ENCODE measurements at regions not wholly inside any gene's neighbourhood (a gene's known extent, or its start where the extent isn't known, plus 50 kb on each side); places are given as distances from the start of the nearest gene placed in this dataset.
"Not testable (repeated sequence)": the region's sequence is repeated elsewhere in the genome, so short reads cannot be mapped to it uniquely, and the experiment has no call there.

DNA sequence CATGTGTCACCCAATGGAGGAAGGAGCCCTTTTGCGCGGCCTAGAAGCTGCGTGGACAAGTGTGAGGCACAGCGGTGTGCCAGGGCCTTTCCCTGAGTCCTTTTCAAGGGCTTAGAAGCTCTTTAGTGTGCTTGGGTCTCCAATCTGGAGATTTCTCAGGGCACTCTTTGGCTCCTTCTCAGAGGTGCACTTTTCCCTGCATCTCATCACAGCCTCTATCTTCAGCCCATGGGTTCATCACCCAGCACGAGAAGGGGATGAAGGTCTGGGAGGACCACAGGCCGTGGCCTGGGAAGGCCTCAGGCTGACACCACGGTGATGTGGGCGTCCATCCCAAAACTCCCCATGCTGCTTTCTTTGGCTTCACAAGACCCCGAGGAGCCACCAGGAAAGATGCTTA lies 233.4 kb downstream of the TEX36 start:
- DNase-seq: no peak

DNA sequence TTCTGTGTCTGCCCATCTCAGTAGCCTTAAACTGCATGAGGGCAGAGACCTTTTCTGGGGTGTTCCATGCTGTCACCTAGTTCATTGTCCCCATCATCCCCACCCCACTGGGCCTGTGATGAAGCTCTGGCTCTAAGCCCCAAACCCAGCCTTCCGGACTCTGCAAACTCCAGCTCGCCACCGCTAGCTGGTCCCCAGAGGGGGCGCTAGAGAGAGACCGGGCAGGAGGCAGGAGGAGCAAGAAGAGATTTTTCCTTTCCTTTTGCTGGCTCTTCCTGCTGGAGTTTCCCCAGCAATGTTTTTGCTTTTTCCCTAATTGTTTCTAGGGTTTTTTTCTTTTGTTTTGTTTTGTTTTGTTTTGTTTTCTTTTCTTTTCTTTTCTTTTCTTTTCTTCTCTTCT lies 234.4 kb downstream of the TEX36 start:
- no peak for DNase-seq

DNA sequence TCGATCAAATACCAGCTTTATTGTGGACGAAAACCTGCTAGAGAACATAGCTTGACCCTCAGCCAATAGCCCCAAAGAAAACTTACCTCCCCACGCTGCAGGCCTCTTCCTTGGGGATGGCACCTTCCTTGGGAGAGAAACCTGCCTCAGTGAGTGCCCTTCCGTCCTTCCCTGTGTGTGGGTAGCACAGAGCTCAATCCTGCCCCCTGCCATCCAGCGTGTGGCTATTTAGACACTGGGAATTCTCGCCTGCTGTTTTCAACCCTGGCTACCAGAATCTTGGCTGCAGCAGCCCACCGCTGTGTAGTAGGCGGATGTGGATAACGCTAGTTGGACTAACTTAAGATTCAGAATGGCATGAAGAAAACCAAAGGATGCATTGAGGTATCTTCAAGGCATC lies 238.2 kb downstream of the TEX36 start:
- DNase-seq: no peak

DNA sequence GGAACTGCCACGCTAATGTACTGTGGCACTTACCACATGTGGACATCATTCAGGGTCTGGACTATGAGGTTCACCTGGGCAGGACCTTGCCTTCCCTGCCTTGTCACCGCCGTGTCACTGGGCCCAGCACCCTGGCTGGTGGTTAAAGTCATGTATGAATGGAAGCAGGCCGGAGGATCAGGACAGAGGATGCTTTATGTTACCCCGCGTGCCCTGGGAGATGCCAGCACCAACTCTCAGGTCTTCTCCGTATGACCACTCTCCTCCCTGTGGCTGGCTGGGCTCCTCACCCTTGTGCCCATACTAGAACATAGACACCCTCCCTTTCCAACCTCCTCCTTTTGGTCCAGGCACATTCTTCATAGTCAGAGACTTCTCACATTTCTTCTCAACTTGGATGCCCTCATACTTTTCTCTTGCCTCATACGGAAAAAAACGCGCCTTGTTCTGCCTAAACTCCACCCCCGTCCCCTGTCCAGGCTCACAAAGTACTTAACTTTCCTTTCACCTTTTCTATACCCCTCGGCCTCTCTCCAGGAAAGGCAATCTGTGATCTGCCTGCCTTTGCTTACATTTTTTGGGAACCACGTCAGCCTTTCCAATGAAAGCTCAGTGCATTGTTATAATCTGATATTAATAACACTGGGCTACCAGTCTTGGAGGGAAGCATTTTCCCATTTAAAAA lies 240.0 kb downstream of the TEX36 start:
- DNase-seq: no peak

DNA sequence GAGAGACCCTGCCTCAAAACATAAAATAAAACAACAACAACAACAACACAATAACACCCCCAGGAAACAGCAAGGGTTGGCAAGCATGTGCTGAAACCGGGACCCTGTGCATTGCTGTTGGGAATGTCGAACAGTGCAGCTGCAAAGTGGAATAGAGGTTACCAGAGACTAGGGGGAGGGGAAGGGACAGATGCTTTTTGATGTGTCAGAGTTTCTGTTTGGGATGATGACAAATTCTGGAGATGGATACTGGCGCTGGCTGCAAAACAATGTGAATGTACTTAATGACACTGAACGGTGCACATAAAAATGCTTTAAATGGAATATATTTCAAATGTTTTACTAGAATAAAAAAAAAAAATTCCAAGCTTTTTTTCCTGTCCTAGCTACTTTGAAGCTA lies 241.8 kb downstream of the TEX36 start:
- no peak for DNase-seq

DNA sequence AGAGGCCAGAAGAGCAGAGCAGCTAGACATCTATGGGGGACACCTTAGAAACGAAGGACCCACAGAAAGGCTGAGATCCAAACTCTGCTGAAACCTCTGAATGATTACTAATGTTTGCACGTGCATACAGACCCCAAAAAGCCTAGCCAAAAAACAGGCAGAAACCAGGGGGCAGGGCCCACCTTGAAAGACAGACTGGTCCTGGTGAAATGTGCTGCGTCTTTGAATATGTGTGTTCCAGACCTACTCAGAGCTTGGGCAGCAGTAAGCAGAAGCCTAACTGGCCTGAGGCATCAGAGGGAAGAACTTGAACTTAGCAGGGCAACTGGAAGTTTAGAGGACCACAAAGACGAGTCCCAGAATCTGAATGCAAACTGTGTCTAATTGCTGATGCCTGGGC lies 251.8 kb downstream of the TEX36 start:
- no peak for DNase-seq

DNA sequence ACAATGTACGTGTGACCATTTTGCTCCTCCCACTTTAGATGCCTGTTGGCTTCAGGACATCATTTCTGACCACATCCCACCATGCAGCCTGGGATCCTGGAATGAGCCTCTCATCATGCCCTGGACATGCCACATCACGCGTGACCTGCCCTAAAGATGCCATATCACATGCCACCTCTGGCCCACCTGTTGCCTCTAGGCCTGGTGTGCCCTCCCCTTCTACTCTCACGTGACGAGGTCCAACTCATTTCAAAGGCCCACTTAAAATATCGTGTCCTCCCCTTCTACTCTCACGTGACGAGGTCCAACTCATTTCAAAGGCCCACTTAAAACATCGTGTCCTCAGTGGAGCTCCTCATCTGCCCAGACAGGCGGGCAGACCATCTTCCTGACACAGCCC lies 254.9 kb downstream of the TEX36 start:
- no peak for DNase-seq

DNA sequence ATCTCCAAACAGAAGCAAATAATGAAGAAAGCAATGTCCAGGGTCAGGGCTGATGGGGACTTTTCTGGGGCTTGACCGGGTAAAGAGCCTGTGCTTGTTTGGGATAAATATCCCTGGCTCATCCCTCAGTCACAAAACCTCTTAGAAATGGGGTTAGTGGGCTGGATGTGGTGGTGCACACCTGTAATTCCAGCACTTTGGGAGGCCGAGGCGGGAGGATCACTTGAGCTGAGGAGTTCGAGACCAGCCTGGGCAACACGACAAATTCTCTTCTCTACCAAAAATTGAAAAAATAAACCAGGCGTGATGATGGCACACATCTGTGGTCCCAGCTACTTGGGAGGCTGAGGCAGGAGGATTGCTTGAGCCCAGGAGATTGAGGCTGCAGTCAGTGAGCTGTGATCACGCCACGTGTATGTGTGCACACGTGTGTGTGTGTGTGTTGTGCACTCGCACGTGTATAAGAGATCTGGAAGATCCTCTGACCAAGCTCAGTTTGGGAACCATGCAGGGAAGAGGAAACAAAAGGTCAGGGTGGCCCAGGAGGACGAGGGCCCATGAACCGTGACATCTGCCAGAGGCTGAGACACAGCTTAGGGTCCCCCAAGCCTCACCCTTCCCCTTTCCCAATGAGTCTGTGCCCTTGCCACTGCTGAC lies 258.6 kb downstream of the TEX36 start:
- no peak for DNase-seq

DNA sequence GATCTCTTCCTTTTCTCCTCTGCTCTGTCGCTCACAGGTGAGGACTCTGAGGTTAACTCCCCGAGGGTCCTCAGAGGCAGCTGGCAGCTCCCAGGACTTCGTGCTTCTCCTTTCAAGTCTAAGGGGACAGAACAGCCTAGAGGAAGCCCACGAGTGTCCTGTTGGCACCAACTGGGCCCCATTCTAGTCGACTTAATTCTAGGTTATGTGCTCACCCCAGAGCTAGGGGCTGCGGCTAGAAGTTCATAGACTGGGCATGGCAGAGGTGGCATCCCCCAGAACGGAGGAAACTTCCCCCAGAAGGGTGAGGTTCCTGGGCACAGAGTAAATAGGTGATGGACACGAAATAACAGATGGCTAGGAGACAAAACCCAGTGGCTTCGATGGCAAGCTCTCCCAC lies 259.4 kb downstream of the TEX36 start:
- no peak for DNase-seq

DNA sequence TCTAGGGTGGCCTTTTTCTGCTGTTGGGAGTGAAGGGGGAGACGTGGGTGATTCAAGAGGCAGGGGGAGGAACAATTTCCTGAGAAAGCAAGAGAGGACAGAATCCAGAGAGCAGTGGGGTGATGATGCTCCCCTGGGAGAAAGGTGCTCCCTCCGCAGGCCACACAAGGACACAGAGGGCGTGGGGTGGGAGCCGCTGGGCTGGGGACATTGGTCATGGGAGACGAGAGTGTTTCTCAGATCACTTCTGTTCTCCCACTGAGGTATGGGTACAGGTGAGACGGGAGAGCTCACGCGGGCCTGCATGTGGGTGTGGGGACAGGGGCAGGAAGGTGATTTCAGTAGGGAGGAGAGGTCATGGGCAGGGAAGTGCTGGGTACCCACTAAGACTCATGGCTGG lies 259.5 kb upstream of the CTBP2 start:
- no peak for DNase-seq

DNA sequence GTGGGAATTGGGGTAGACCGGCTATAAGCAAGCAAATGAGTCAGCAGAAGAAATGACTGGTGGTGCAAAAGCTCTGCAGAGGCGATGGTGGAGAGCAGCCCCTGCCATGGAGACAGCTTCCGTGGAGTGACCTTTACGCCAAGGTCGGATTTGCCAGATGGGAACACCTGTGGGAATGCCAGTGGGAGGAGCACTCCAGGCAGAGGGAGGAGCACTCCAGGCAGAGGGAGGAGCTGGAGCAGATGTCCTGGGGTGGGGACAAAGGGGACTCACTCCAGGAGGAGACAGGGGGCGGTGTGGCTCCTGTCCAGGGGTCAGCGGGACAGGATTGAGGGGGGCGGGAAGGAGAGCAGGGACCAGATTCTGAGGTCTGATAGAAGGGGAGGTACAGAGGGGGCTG lies 258.8 kb upstream of the CTBP2 start:
- no peak for DNase-seq

DNA sequence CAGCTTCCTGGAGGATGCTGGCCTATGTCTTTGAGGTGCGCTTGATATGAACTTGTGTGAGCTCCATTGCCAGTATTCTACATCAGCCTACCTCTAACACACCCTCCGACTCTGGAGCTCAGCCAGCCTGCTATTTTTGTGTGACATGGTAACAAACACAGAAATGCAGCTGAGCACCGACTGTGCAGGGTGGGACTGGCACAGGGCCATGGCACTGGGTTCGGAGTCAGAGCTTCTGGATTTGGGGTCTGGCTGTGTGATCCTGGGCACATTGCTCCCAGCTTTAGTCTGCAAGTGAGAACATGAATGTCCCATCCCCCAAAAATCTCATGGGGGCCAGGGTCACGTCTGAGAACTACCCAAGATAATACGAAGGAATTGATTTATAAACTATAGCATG lies 257.2 kb upstream of the CTBP2 start:
- DNase-seq: no peak

DNA sequence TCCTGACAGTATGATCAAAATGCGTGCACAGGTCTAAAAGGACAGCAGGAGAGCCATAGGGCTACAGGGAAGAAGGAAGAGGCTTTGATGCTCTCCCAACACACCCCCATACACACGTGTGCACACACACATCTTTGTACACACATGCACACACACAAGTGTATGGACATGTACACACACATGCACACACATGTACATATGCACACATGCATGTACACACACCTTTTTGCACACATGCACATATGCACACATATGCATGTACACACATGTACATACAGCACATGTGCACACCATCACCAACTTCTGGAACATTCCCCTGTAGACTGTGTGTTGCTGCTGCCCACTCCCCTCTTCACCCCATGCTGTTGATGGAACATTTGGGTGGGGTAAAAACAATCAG lies 255.6 kb upstream of the CTBP2 start:
- no peak for DNase-seq

DNA sequence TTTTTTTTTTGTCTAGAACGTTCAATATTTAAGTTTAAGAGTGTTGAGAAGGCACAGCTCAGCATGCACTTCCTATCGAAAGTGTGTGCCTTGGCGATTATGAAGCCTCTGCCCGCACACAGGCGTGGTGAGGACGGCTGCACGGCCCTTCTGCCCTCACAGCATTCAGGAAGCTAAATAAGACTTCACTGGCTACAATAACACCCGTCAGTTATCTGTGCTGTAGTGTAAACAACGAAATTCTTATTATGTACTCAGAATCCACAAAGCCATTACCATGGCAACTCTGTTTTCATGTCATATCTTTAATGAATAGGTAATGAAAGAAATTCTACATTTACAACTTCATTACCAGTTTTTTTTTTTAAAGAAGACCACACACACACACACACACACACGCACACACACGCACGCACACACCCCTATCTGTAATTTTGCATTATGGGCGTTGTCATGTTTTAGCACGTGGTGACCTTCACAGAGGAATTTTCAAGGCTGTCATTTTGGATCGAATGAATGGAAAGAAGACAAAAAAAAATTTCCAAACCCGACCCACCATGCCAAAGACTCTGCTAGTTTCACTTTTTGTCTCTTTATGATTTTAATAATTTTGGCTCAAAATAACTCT lies 254.8 kb upstream of the CTBP2 start:
- DNase-seq: no peak

DNA sequence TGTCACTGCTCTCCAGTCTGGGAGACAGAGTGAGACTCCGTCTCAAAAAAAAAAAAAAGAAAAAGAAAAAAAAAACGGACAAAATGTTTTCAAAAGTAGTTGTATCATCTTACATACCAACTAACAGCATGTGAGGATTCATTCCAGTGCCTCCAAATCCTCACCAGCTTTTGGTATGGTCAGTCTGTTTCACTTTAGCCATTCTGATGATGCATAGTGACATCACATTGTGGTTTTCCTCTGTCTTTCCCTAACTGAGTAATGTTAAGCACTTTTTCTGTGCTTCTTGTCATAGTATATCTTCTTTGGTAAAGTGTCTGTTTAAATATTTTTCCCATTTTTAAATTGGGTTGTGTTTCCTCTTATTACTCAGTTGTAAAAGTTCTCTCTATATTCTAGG lies 251.4 kb upstream of the CTBP2 start:
- no peak for DNase-seq

DNA sequence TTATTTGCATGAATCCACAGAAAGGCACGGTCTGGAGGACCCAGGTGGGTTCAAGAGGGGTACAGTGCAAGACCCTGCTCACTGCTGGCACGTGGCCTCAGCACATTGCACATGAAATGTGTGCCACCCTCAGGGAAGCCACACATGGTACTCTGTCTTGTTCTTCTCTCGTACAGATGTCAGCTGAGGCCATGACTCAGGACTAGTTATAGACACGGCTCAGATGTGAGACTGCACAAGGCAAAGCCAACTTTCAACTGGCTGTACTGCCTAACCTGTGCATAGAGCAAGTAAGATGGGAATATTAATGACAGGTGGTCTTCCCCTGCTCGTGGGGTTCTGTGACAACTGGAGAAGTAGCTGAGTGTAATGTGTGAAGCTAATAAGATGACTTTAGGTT lies 249.4 kb upstream of the CTBP2 start:
- DNase-seq: no peak

DNA sequence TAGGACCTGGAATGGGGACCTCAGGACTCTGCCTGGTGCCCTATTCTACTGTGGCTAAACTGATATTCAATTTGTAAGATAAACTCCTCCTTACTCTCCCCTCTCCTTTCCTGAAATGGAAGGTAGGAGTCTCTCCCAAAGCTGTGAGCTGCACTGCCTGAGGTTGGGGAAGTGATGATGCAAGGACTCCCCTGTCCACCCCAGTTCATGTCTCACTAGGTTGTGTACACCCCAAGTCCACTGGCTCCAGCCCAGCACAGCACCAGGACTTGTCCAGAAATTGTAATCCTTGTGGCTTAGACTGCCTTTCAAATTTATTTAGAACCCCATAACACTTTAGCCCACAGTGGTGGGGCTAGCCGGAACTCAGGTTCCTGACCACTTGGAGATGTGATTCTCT lies 247.2 kb upstream of the CTBP2 start:
- no peak for DNase-seq

DNA sequence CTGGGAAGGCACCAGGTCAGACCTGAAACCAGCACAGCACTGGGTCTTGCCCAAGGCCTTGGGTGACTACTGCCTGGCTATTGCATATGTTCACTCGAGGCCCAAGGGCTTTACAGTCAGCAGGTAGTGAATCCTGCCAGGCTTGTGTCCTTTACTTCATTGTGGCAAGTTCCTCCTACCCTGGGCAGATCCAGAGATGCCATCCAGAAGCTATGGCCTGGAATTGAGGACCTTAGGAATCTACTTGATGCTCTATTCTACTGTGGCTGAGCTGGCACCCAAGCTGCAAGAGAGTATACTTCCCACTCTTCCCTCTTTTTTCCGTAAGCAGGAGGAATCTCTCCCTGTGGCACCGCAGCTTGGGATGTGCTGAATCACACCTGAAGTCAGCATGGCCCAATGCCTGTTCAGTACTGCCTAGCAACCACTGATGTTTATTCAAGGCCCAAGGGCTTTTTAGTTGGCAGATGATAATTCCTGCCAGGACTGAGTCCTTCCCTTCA lies 246.7 kb upstream of the CTBP2 start:
- DNase-seq: no peak

DNA sequence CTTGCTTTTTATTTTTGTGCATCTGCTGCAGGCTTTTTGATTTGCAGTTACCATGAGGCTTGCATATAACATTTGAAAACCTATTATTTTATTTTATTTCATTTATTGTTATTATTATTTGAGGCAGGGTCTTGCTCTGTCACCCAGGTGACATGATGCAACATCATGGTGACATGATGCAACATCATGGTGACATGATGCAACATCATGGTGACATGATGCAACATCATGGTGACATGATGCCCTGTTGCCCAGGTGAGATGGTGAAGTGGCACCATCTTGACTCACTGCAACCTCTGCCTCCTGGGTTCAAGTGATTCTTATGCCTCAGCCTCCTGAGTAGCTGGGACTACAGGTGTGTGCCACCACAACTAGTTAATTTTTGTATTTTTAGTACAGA lies 244.5 kb upstream of the CTBP2 start:
- not testable (repeated sequence) for DNase-seq

DNA sequence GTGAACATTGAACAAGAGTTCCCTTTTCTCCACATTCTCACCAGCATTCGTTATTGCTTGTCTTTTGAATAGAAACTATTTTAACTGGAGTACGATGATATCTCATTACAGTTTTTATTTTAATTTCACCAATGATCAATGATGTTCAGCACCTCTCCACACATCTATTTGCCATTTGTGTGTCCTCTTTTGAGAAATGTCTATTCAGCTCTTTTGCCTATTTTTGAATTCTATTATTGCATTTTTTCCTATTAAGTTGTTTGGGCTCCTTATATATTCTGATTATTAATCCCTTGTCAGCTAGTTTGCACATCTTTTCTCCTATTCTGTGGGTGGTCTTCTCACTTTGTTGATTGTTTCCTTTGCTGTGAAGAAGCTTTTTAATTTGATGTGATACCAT lies 241.1 kb upstream of the CTBP2 start:
- DNase-seq: no peak

DNA sequence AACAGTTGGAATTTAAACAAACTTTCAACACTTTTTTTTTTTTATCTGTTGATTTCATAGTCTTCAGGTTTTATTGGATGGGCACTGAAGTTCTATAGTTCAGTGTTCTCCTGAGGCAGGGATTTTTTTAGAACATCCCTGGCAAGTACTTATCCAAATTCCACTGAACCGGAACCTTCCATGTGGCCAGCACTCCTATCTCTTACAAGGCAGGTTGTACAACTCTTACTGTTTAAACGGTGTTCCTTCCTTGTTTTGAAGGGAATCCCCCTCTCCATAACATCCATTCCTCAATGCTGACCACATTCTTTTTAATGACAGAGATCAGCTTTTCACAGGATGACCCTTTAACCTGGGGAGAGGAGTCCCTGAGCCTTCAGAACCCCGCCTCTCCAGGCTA lies 238.9 kb upstream of the CTBP2 start:
- no peak for DNase-seq

DNA sequence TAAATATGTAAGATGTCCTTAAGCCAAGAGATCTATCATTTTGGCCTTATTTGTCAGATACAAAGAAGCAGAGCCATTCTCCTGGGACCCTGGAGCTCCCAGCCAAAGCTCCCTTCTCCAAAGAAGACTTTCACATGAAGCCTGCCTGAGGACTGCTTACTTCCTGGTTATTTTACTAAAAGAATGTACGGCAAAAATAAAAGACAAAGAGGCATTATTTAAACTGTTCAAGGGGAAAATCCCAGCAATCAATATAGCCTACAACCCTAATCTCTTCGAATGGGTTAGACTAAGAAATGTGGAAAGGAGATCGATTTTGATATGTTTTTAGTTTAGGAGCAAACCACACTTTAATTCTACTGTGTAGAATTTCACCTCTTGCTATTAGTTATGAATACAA lies 237.9 kb upstream of the CTBP2 start:
- no peak for DNase-seq

DNA sequence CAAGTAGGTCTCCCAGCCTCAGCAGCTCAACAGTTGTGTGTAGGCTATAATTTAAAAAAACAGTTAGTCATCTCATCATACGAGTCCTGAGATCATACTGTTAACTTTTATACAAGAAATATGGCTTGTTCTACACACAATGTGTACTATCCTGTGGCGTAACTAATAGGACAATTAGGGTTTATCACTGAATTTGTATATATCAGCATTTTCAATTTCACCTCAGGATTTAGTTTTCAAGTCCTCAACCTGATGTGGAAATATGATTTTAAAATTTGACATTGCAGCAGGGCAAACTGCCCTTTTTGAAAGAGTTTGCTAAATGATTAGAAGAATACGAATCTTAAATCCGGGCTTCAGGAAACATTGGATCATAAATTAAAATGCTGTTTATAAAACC lies 237.2 kb upstream of the CTBP2 start:
- DNase-seq: no peak

DNA sequence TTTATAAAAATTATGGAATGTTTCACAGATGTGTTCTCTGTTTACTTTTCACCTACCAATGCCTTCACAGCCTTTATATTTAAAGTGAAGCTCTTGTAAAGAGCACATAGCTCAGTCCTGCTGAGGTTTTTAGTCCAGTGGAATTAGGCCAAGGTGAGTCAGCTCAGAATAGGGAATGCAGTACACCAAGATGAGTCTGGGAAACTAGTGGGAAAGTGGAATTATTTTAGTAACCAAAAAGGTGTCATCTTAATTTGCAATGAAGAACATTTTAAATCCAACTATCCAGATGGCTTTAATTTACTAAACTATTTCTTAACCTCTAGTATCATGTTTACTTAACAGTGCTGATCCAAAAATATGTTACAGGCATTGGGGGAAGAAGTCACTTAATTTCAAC lies 236.3 kb upstream of the CTBP2 start:
- no peak for DNase-seq

DNA sequence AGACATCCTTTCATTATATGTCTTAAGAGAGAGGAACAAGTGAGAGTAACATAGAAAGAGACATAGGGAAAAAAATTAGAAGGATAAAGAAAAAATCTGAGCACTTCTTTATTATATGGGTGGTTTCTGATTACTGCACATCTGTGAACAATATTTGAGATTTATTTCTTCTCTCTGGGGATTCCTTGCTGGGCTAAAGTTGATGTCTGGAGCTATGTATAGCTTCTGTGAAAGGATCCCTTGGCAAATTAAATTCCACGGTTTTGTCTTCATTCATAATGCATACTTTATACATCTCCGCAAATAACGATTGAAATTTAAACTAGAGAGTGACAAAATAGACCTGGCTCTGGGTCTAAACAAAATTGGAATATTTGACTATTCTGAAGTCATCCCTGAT lies 232.2 kb upstream of the CTBP2 start:
- DNase-seq: no peak

Measured in NCI-H2107 (cell line).